ENCODE measurements at regions not wholly inside any gene's neighbourhood (a gene's known extent, or its start where the extent isn't known, plus 50 kb on each side); places are given as distances from the start of the nearest gene placed in this dataset.

DNA sequence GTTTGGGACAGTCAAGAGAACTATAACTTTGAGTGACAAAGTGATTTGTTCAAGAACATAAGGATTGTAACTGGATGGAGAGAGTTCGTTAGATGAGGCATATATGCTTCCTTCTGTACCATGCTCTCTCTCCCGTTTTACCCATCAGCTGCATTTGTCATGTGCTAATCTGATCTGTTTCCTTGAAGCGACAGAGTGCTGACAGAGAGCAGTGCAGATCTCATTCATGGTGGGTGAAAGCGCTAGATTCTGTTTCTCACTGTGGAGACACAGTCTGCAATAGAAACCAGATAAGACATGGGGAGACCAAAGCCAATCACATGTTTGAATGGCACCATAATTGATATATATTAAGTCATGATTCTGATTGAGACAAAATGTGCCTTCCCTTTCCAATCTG is 456.6 kb upstream of the CELF4 start:
- Histone ChIP-seq H3K4me1 (ENCODE audit: low read depth) (peaks cover 4% of the 10 kb centered on the region), H3K27me3 (no peaks in the 10 kb centered on the region), H3K36me3 (no peaks in the 10 kb centered on the region), H3K27ac (no peak overlapping the region), H3K4me3 (no peak overlapping the region), H3K9me3 (ENCODE audit: low read depth) (no peaks in the 10 kb centered on the region)
- DNase-seq (ENCODE audit: low read depth in 1 of 2, low spot score in 1 of 2) = no peak
- TF ChIP-seq, protein P1, sequence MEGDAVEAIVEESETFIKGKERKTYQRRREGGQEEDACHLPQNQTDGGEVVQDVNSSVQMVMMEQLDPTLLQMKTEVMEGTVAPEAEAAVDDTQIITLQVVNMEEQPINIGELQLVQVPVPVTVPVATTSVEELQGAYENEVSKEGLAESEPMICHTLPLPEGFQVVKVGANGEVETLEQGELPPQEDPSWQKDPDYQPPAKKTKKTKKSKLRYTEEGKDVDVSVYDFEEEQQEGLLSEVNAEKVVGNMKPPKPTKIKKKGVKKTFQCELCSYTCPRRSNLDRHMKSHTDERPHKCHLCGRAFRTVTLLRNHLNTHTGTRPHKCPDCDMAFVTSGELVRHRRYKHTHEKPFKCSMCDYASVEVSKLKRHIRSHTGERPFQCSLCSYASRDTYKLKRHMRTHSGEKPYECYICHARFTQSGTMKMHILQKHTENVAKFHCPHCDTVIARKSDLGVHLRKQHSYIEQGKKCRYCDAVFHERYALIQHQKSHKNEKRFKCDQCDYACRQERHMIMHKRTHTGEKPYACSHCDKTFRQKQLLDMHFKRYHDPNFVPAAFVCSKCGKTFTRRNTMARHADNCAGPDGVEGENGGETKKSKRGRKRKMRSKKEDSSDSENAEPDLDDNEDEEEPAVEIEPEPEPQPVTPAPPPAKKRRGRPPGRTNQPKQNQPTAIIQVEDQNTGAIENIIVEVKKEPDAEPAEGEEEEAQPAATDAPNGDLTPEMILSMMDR (IDR thresholded peaks at IDR 0.05; ENCODE audit: low read depth, low read length) = no peak

GRCh38 chr18:38019292-38019691 is 453.7 kb upstream of the CELF4 start:
- Histone ChIP-seq H3K27me3 (no peaks in the 10 kb centered on the region), H3K27ac (no peak overlapping the region), H3K9me3 (ENCODE audit: low read depth) (no peaks in the 10 kb centered on the region), H3K4me3 (no peak overlapping the region), H3K36me3 (no peaks in the 10 kb centered on the region), H3K4me1 (ENCODE audit: low read depth) (peaks cover 4% of the 10 kb centered on the region)
- peak in 1 of 2 donors; percentile 34 for DNase-seq (ENCODE audit: low read depth in 1 of 2, low spot score in 1 of 2)
- TF ChIP-seq, protein P1 (IDR thresholded peaks at IDR 0.05; ENCODE audit: low read depth, low read length) = no peak

GRCh38 chr18:38010971-38011857 is 445.6 kb upstream of the CELF4 start:
- Histone ChIP-seq H3K9me3 (ENCODE audit: low read depth) (no peaks in the 10 kb centered on the region), H3K4me1 (ENCODE audit: low read depth) (no peaks in the 10 kb centered on the region), H3K27ac (no peak overlapping the region), H3K4me3 (no peak overlapping the region), H3K27me3 (no peaks in the 10 kb centered on the region), H3K36me3 (no peaks in the 10 kb centered on the region)
- TF ChIP-seq, protein P1 (IDR thresholded peaks at IDR 0.05; ENCODE audit: low read depth, low read length) = no peak
- no peak for DNase-seq (ENCODE audit: low read depth in 1 of 2, low spot score in 1 of 2)

- Histone ChIP-seq H3K4me1 (ENCODE audit: low read depth) (no peaks in the 10 kb centered on the region), H3K9me3 (ENCODE audit: low read depth) (no peaks in the 10 kb centered on the region), H3K27me3 (no peaks in the 10 kb centered on the region), H3K27ac (no peak overlapping the region), H3K36me3 (no peaks in the 10 kb centered on the region), H3K4me3 (no peak overlapping the region)
- TF ChIP-seq, protein P1 (IDR thresholded peaks at IDR 0.05; ENCODE audit: low read depth, low read length) = no peak
- DNase-seq (ENCODE audit: low read depth in 1 of 2, low spot score in 1 of 2) = no peak
These were observed 444.4 kb upstream of the CELF4 start for GRCh38 chr18:38010037-38010436.

DNA sequence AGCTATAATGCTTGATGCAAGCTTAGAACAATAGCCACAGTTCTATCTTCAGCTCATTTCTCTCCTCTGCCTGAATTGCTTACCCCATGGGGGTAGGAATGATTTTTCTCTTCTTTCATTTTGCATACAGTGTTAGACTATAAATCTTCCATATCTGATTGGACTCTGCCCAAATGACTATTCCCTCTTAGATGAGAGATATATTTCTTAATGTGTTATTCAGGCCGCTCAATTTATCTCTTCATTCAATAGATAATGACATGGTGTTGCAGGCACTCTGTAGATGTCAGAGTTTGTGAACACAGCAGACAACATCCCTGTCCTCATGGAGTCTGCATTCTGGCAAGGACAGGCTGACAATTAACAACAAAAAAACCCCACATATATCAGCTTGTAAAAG is 443.7 kb upstream of the CELF4 start:
- TF ChIP-seq, protein P1 (IDR thresholded peaks at IDR 0.05; ENCODE audit: low read depth, low read length) = no peak
- Histone ChIP-seq H3K27me3 (no peaks in the 10 kb centered on the region), H3K4me3 (no peak overlapping the region), H3K27ac (no peak overlapping the region), H3K4me1 (ENCODE audit: low read depth) (no peaks in the 10 kb centered on the region), H3K36me3 (no peaks in the 10 kb centered on the region), H3K9me3 (ENCODE audit: low read depth) (no peaks in the 10 kb centered on the region)
- DNase-seq (ENCODE audit: low read depth in 1 of 2, low spot score in 1 of 2) = no peak

Measured in cardiac muscle cell (in vitro differentiated cells and primary cell).